Endothelial cell of umbilical vein (primary cell): ENCODE measurements at regions not wholly inside any gene's neighbourhood (a gene's known extent, or its start where the extent isn't known, plus 50 kb on each side); places are given as distances from the start of the nearest gene placed in this dataset.

Experiments
- BruUV-seq: library from RNA; stranded (reverse); fragments of 400-500 nt; replicated peaks from 2 replicates; lab custom pipeline; 2021; lab: Mats Ljungman, UMichigan
- CTCF ChIA-PET: fragments of 300-600, 350-600 bp; sonication (Branson Sonifier 250); formaldehyde crosslinking; loops from one replicate; lab custom pipeline; 2021; ENCODE audit warnings: antibody characterized with exemption, inconsistent platforms; lab: Charles Lee
- POLR2A ChIA-PET: fragments of 300-600, 350-600 bp; sonication (Branson Sonifier 250); formaldehyde crosslinking; loops from one replicate; lab custom pipeline; 2021; ENCODE audit warnings: antibody characterized with exemption, inconsistent platforms; lab: Charles Lee
- DNase-seq: peaks from one replicate; pipeline ENCODE4 v3.0.0-alpha.2; 2011; ENCODE audit warnings: low read depth, low spot score
- FAIRE-seq: peaks from 2 replicates; lab custom pipeline; 2011; peaks lifted over from hg19 to GRCh38; lab: Jason Lieb, UNC
- H2AFZ ChIP-seq: 2 replicates; pipeline ENCODE4 v1.6.0; 2012; ENCODE audit warnings: low read depth, low read length, control low read depth, inconsistent platforms
- H3K27ac ChIP-seq: 2 replicates; pipeline ENCODE4 v1.5.1; 2011; ENCODE audit warnings: low read depth, mild to moderate bottlenecking, control low read depth, low read length, moderate library complexity; ENCODE audit not compliant: insufficient read depth
- H3K27me3 ChIP-seq, 2 experiments: 2 replicates each; pipeline versions ENCODE4 v1.6.0 to v1.6.1; 2011; ENCODE audit warnings: low read length in 2 of 2, mixed read lengths in 1 of 2; ENCODE audit not compliant: control insufficient read depth in 2 of 2, insufficient read depth in 2 of 2
- H3K36me3 ChIP-seq, 2 experiments: 2 replicates in 1 of 2; 3 replicates in 1 of 2; pipeline ENCODE4 v1.5.1; 2011; ENCODE audit warnings: low read length in 2 of 2, mild to moderate bottlenecking in 1 of 2, moderate library complexity in 1 of 2; ENCODE audit not compliant: control insufficient read depth in 2 of 2, insufficient read depth in 2 of 2; ENCODE audit errors: extremely low read depth in 1 of 2
- H3K4me1 ChIP-seq: 3 replicates; pipeline ENCODE4 v1.5.1; 2011; ENCODE audit warnings: mild to moderate bottlenecking, low read length; ENCODE audit not compliant: control insufficient read depth, insufficient read depth; ENCODE audit errors: extremely low read depth
- H3K4me2 ChIP-seq: 2 replicates; pipeline ENCODE4 v1.6.1; 2011; ENCODE audit warnings: low read length, control low read depth, mixed read lengths; ENCODE audit not compliant: insufficient read depth
- H3K4me3 ChIP-seq, 3 experiments: fragments of 200-600 bp in 1 of 3; sonication (generic), shearing (Covaris generic) in 1 of 3; replicated peaks in 1 of 3; 2 replicates each; pipeline ENCODE4 v1.5.1; 2011 to 2016; ENCODE audit warnings: control low read depth in 3 of 3, low read length in 3 of 3, mild to moderate bottlenecking in 2 of 3, inconsistent platforms in 1 of 3, low read depth in 1 of 3, moderate library complexity in 1 of 3; ENCODE audit not compliant: insufficient read depth in 1 of 3
- H3K79me2 ChIP-seq: 2 replicates; pipeline ENCODE4 v1.6.0; 2012; ENCODE audit warnings: low read length, inconsistent platforms; ENCODE audit not compliant: control insufficient read depth, insufficient read depth
- H3K9ac ChIP-seq: replicated peaks from 2 replicates; pipeline ENCODE3; 2011; ENCODE audit warnings: low read length, control low read depth; ENCODE audit not compliant: insufficient read depth; ENCODE audit errors: extremely low read depth
- H3K9me1 ChIP-seq: replicated peaks from 3 replicates; pipeline ENCODE4 v1.6.0; 2011; ENCODE audit warnings: mild to moderate bottlenecking, low read length; ENCODE audit not compliant: control insufficient read depth, insufficient read depth; ENCODE audit errors: extremely low read depth
- H3K9me3 ChIP-seq: replicated peaks from 2 replicates; pipeline ENCODE4 v1.5.1; 2012; ENCODE audit warnings: low read length, inconsistent platforms; ENCODE audit not compliant: control insufficient read depth, insufficient read depth
- H4K20me1 ChIP-seq: replicated peaks from 2 replicates; pipeline ENCODE3; 2011; ENCODE audit warnings: mild to moderate bottlenecking, low read length; ENCODE audit not compliant: control insufficient read depth, insufficient read depth; ENCODE audit errors: extremely low read depth
- EZH2 ChIP-seq: IDR thresholded peaks from 2 replicates; pipeline ENCODE4 v1.6.1; 2012; ENCODE audit warnings: borderline replicate concordance, low read depth, mild to moderate bottlenecking, moderate library complexity, low read length, inconsistent platforms; ENCODE audit not compliant: severe bottlenecking
- FOS ChIP-seq: IDR thresholded peaks from 2 replicates; pipeline ENCODE4 v1.6.1; 2011; ENCODE audit warnings: mild to moderate bottlenecking, low read length, moderate library complexity, borderline replicate concordance; ENCODE audit not compliant: insufficient read depth
- GATA2 ChIP-seq: IDR thresholded peaks from 2 replicates; pipeline ENCODE4 v1.7.0; 2011; ENCODE audit warnings: low read depth, mild to moderate bottlenecking, moderate library complexity, mixed read lengths, low read length; ENCODE audit not compliant: insufficient read length, insufficient read depth
- JUN ChIP-seq: IDR thresholded peaks from 2 replicates; pipeline ENCODE4 v1.6.1; 2011; ENCODE audit warnings: borderline replicate concordance, low read depth; ENCODE audit not compliant: insufficient read length, insufficient read depth
- MAX ChIP-seq: IDR thresholded peaks from 2 replicates; pipeline ENCODE4 v1.6.1; 2011; ENCODE audit not compliant: insufficient read depth, insufficient read length
- MYC ChIP-seq: IDR thresholded peaks from one replicate; pipeline ENCODE4 v1.6.1; 2011; ENCODE audit warnings: mild to moderate bottlenecking, low read depth, low read length
- POLR2A ChIP-seq: IDR thresholded peaks from 2 replicates; pipeline ENCODE4 v1.6.1; 2012; ENCODE audit warnings: low read depth, mild to moderate bottlenecking, control low read depth, low read length
- POLR2AphosphoS5 ChIP-seq: IDR thresholded peaks from 2 replicates; pipeline ENCODE4 v1.6.1; 2012; ENCODE audit warnings: low read depth, mild to moderate bottlenecking, control low read depth, low read length, moderate library complexity; ENCODE audit not compliant: insufficient read depth
- dilution Hi-C: fragments of 300-500 bp; cut with MboI; formaldehyde crosslinking; loops from one replicate; pipeline ENCODE4 v1.15.0; 2019; ENCODE audit warnings: low sequenced_read_pairs; ENCODE audit not compliant: extremely low pct_ligation_motif_present
- intact Hi-C: fragments of 100-400 bp; cut with micrococcal nuclease; formaldehyde crosslinking; loops from one replicate; pipeline ENCODE4 v1.10.0; 2022
- TF ChIP-seq, protein P1 (sequence below), 2 donors: IDR thresholded peaks; 1 replicate in 1 of 2; 2 replicates in 1 of 2; pipeline ENCODE4 v1.5.1; 2011; ENCODE audit warnings: low read length in 2 of 2, mild to moderate bottlenecking in 2 of 2, moderate library complexity in 2 of 2, control low read depth in 1 of 2, inconsistent platforms in 1 of 2, low read depth in 1 of 2; ENCODE audit not compliant: insufficient read depth in 1 of 2; ENCODE audit errors: extremely low read depth in 1 of 2

DNA sequence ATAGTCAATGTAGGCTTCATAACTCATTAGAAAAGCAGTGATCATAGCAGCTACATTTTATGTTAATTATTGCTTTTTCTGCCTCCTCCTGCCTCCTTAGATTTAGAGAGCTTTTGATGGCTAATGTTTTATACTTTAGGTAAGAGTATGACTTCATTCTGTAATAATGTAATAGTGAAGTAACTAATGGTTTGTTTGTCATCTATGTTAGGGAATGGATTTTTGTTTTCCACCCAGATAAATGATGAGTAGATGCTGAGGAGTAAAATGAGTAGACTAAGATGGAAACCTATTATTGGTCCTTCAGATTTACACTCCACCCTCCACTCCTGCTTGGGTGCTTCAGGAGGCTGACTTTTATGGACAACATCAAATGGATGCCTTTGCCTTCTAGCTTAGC is 170.6 kb downstream of the CTH start:
- DNase-seq (no peak), FAIRE-seq (no peak)
- Histone ChIP-seq H3K36me3 (no peaks in the 10 kb centered on the region), H3K9me1 (no peaks in the 10 kb centered on the region), H2AFZ (no peak overlapping the region), H3K27me3 (no peaks in the 10 kb centered on the region), H3K4me1 (no peaks in the 10 kb centered on the region), H3K79me2 (no peaks in the 10 kb centered on the region), H3K9me3 (no peaks in the 10 kb centered on the region), H3K4me2 (no peak overlapping the region), H4K20me1 (no peaks in the 10 kb centered on the region), H3K9ac (no peak overlapping the region), H3K4me3 (no peak overlapping the region), H3K27ac (no peak overlapping the region)
- ChIA-PET POLR2A (no interaction called here), CTCF (interaction anchor here (1.0 kb wide), 1 partner anchor 104 kb away, joined by 3 read pairs; no protein-coding TSS in a partner anchor)
- intact Hi-C loops (no loop called here), dilution Hi-C loops (no loop called here)
- BruUV-seq, result no TSS peak
- no peak for TF ChIP-seq GATA2
- TF ChIP-seq POLR2AphosphoS5, result no peak
- TF ChIP-seq EZH2, result no peak
- TF ChIP-seq JUN, result no peak
- TF ChIP-seq POLR2A, result no peak
- TF ChIP-seq MAX, result no peak
- TF ChIP-seq, protein P1, sequence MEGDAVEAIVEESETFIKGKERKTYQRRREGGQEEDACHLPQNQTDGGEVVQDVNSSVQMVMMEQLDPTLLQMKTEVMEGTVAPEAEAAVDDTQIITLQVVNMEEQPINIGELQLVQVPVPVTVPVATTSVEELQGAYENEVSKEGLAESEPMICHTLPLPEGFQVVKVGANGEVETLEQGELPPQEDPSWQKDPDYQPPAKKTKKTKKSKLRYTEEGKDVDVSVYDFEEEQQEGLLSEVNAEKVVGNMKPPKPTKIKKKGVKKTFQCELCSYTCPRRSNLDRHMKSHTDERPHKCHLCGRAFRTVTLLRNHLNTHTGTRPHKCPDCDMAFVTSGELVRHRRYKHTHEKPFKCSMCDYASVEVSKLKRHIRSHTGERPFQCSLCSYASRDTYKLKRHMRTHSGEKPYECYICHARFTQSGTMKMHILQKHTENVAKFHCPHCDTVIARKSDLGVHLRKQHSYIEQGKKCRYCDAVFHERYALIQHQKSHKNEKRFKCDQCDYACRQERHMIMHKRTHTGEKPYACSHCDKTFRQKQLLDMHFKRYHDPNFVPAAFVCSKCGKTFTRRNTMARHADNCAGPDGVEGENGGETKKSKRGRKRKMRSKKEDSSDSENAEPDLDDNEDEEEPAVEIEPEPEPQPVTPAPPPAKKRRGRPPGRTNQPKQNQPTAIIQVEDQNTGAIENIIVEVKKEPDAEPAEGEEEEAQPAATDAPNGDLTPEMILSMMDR (IDR thresholded peaks at IDR 0.05; ENCODE audit: extremely low read depth in 1 of 2, insufficient read depth in 1 of 2, low read depth in 1 of 2, low read length in 2 of 2), result no peak
- TF ChIP-seq MYC, result no peak
- no peak for TF ChIP-seq FOS
